Activated CD8-positive, alpha-beta memory T cell treated with anti-CD3 and anti-CD28 coated beads, Interleukin-2, amount 10 ng/mL, durations not matched to agents 7 days and 5 days (primary cell): ENCODE measurements at regions not wholly inside any gene's neighbourhood (a gene's known extent, or its start where the extent isn't known, plus 50 kb on each side); places are given as distances from the start of the nearest gene placed in this dataset.

Experiments used
- ATAC-seq: fragments of 150-1000 bp; cut with Tn5 transposase; one replicate; pipeline ENCODE4 v1.10.0; 2021; ENCODE audit warnings: moderate library complexity
- CTCF ChIA-PET: fragments of 350-600 bp; sonication (Branson Sonifier 250); formaldehyde crosslinking; loops from one replicate; lab custom pipeline; 2021; ENCODE audit warnings: antibody characterized with exemption; lab: Charles Lee
- DNase-seq: peaks from one replicate; pipeline ENCODE4 v3.0.0-alpha.2; 2020
- H3K27ac Mint-ChIP-seq: one replicate; pipeline ENCODE4 v1.8.0; 2021; ENCODE audit warnings: mild to moderate bottlenecking, mixed read lengths
- H3K27me3 Mint-ChIP-seq: one replicate; pipeline ENCODE4 v1.8.0; 2021; ENCODE audit warnings: mixed read lengths
- H3K36me3 Mint-ChIP-seq: one replicate; pipeline ENCODE4 v1.8.0; 2021; ENCODE audit warnings: mild to moderate bottlenecking, mixed read lengths
- H3K4me1 Mint-ChIP-seq: one replicate; pipeline ENCODE4 v1.8.0; 2021; ENCODE audit warnings: mixed read lengths
- H3K4me3 Mint-ChIP-seq: one replicate; pipeline ENCODE4 v1.8.0; 2021; ENCODE audit warnings: mild to moderate bottlenecking, moderate library complexity, mixed read lengths
- H3K9me3 Mint-ChIP-seq: one replicate; pipeline ENCODE4 v1.8.0; 2022; ENCODE audit warnings: low read depth, mixed read lengths

DNA sequence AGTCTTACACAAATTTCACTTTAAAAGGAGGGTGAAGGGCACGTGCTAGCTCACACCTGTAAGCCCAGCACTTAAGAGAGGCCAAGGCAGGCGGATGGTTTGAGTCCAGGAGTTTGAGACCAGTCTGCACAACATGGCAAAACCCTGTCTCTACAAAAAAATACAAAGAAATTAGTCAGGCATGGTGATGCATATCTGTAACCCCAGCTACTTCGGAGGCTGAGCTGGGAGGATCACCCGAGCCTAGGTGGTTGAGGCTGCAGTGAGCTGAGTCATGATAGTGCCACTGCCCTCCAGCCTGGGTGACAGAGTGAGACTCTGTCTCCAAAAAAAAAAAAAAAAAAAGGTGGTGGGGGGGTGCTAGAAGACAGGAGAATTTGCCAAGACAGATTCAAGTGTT lies 237.3 kb upstream of the KLF14 start:
- ATAC-seq (peak; percentile 79), DNase-seq (peak; percentile 85)
- no peaks in the 10 kb centered on the region for H3K27me3 Mint-ChIP-seq
- peaks cover 77% of the 10 kb centered on the region for H3K4me1 Mint-ChIP-seq
- peak overlapping the region; percentile 51 for H3K4me3 Mint-ChIP-seq
- H3K27ac Mint-ChIP-seq, result peak overlapping the region; percentile 88
- peaks cover 50% of the 10 kb centered on the region for H3K36me3 Mint-ChIP-seq
- CTCF ChIA-PET, result interaction anchor here (0.7 to 2.6 kb wide), 10 partner anchors 8 to 140 kb away, joined by 3 to 27 read pairs (median 5); no protein-coding TSS in a partner anchor
- peaks cover 14% of the 10 kb centered on the region for H3K9me3 Mint-ChIP-seq

GRCh38 chr7:130972201-130972600 lies 238.2 kb upstream of the KLF14 start:
- no peaks in the 10 kb centered on the region for H3K27me3 Mint-ChIP-seq
- no peak overlapping the region for H3K4me3 Mint-ChIP-seq

GRCh38 chr7:130973637-130974036 lies 239.6 kb upstream of the KLF14 start:
- no peak for DNase-seq
- H3K9me3 Mint-ChIP-seq, result peaks cover 14% of the 10 kb centered on the region
- H3K4me3 Mint-ChIP-seq, result no peak overlapping the region
- ATAC-seq, result no peak
- CTCF ChIA-PET, result interaction anchor here (0.9 to 1.6 kb wide), 3 partner anchors 9 to 76 kb away, joined by 3 to 4 read pairs (median 3); no protein-coding TSS in a partner anchor
- peaks cover 52% of the 10 kb centered on the region for H3K36me3 Mint-ChIP-seq
- H3K27me3 Mint-ChIP-seq, result no peaks in the 10 kb centered on the region
- peak overlapping the region; percentile 68 for H3K27ac Mint-ChIP-seq
- peaks cover 60% of the 10 kb centered on the region for H3K4me1 Mint-ChIP-seq

More at GRCh38 chr7:130972201-130972600, 238.2 kb upstream of the KLF14 start:
- no peak for DNase-seq
- ATAC-seq, result no peak
- H3K27ac Mint-ChIP-seq, result peak overlapping the region; percentile 21
- peaks cover 52% of the 10 kb centered on the region for H3K36me3 Mint-ChIP-seq
- peaks cover 14% of the 10 kb centered on the region for H3K9me3 Mint-ChIP-seq
- CTCF ChIA-PET, result interaction anchor here (1.3 kb wide), 2 partner anchors 9 to 35 kb away, joined by 6 to 13 read pairs; no protein-coding TSS in a partner anchor
- H3K4me1 Mint-ChIP-seq, result peaks cover 70% of the 10 kb centered on the region

DNA sequence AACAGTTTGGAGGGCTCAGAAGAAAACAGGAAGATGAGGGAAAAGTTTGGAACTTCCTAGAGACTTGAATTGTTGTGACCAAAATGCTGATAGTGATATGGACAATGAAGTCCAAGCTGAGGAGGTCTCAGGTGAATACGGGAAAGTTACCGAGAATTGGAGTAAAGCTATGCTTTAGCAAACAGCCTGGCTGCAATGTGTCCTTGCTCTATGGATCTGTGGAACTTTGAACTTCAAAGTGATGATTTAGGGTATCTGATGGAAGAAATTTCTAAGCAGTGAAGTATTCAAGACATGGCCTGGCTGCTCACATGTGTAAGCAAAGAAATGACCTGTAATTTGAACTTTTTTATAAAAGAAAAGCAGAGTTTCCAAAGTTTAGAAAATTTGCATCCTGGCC lies 240.2 kb upstream of the KLF14 start:
- Mint-ChIP-seq H3K36me3 (peaks cover 53% of the 10 kb centered on the region), H3K27ac (peak overlapping the region; percentile 68), H3K27me3 (no peaks in the 10 kb centered on the region), H3K4me1 (peaks cover 59% of the 10 kb centered on the region), H3K4me3 (no peak overlapping the region), H3K9me3 (peaks cover 14% of the 10 kb centered on the region)
- CTCF ChIA-PET, result interaction anchor here (0.9 to 1.6 kb wide), 4 partner anchors 8 to 77 kb away, joined by 3 to 4 read pairs (median 3); no protein-coding TSS in a partner anchor
- DNase-seq (no peak), ATAC-seq (no peak)

GRCh38 chr7:130974794-130975193 lies 240.8 kb upstream of the KLF14 start:
- no peak overlapping the region for H3K27ac Mint-ChIP-seq
- H3K4me1 Mint-ChIP-seq, result peaks cover 64% of the 10 kb centered on the region
- ATAC-seq (no peak), DNase-seq (no peak)
- no peak overlapping the region for H3K4me3 Mint-ChIP-seq
- peaks cover 55% of the 10 kb centered on the region for H3K36me3 Mint-ChIP-seq
- CTCF ChIA-PET, result interaction anchor here (1.3 to 1.6 kb wide), 3 partner anchors 16 to 78 kb away, joined by 3 to 4 read pairs (median 3); no protein-coding TSS in a partner anchor
- no peaks in the 10 kb centered on the region for H3K27me3 Mint-ChIP-seq
- peaks cover 14% of the 10 kb centered on the region for H3K9me3 Mint-ChIP-seq

- H3K4me3 Mint-ChIP-seq, result no peak overlapping the region
- H3K27me3 Mint-ChIP-seq, result no peaks in the 10 kb centered on the region
- H3K36me3 Mint-ChIP-seq, result peaks cover 52% of the 10 kb centered on the region
- no peak for DNase-seq
- H3K4me1 Mint-ChIP-seq, result peaks cover 62% of the 10 kb centered on the region
- CTCF ChIA-PET, result interaction anchor here (1.3 to 2.4 kb wide), 3 partner anchors 17 to 79 kb away, joined by 3 to 7 read pairs (median 3); no protein-coding TSS in a partner anchor
- peaks cover 14% of the 10 kb centered on the region for H3K9me3 Mint-ChIP-seq
- peak overlapping the region; percentile 52 for H3K27ac Mint-ChIP-seq
- no peak for ATAC-seq
Observed at GRCh38 chr7:130975731-130976130, 241.7 kb upstream of the KLF14 start.

DNA sequence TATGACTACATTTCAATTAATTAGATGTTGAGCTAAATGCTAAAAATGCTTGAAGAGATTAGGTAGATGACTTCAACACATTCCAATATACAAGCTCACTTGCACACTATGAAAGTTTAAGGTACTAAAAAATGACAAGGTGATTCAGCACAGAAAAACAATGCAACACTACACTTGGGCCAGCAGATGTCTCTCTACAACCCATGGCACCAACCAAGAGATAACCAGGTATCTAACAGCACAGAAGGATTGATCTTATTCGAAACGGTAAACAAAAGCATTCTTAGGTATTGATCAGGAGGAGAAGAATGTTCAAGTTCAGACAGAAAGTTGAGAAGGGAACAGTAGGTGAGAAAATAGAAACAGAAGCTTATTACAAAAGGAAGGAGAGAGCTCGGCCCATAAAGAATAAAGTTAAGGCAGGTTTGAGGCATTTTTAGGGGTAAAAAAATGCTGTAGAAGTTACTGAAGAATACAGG lies 248.2 kb upstream of the KLF14 start:
- peaks cover 46% of the 10 kb centered on the region for H3K4me1 Mint-ChIP-seq
- DNase-seq, result no peak

DNA sequence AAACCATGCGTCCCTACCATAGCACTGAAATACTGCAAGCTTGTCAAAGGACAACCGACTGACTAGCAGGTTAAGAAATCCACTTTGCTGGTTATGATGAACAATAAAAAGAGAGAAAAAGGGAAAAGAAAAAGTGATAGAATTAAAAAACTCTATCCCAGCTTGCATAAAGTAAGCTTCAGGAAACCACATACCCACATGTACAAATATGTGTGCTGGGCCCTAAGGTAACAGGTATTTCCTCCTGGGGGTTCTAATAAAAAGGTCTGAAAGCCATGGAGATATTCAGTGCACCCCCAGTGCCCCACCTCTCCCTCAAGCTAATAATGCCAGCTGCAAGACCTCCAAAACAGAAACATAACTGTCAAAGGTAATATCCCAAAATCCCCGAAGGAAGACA lies 248.6 kb upstream of the KLF14 start:
- Mint-ChIP-seq H3K4me3 (no peak overlapping the region), H3K9me3 (no peaks in the 10 kb centered on the region), H3K27ac (no peak overlapping the region), H3K36me3 (peaks cover 10% of the 10 kb centered on the region), H3K27me3 (no peaks in the 10 kb centered on the region), H3K4me1 (peaks cover 48% of the 10 kb centered on the region)
- ATAC-seq (no peak), DNase-seq (no peak)
- CTCF ChIA-PET, result interaction anchor here (0.7 to 5.5 kb wide), 32 partner anchors 9 to 526 kb away, joined by 3 to 54 read pairs (median 6); no protein-coding TSS in a partner anchor

More for the DNA sequence above, 248.2 kb upstream of the KLF14 start:
- no peaks in the 10 kb centered on the region for H3K9me3 Mint-ChIP-seq
- H3K27ac Mint-ChIP-seq, result no peak overlapping the region
- H3K27me3 Mint-ChIP-seq, result no peaks in the 10 kb centered on the region
- CTCF ChIA-PET, result interaction anchor here (0.6 to 5.5 kb wide), 38 partner anchors 8 to 528 kb away, joined by 3 to 54 read pairs (median 5); no protein-coding TSS in a partner anchor
- ATAC-seq, result peak; percentile 78
- peaks cover 12% of the 10 kb centered on the region for H3K36me3 Mint-ChIP-seq
- H3K4me3 Mint-ChIP-seq, result no peak overlapping the region

DNA sequence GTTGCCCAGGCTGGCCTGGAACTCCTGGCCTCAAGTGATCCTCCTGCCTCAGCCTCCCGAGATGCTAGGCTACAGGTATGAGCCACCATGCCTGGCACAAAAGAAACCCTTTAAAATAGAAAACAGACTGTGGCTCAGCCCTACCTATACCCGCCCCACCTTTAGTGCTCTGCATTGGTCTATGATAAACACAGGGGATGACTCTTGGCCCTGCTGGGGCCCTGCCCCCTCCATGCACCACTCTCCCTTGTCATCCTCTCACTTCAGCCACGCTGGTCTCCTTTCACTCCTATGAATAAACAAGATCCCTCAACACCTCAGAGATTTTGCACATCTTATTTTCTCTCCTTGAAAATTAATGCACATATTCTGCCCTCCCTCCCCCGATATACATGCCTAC lies 251.4 kb upstream of the KLF14 start:
- DNase-seq (no peak), ATAC-seq (no peak)
- Mint-ChIP-seq H3K36me3 (peaks cover 9% of the 10 kb centered on the region), H3K27ac (peak overlapping the region; percentile 80), H3K4me3 (no peak overlapping the region), H3K9me3 (no peaks in the 10 kb centered on the region), H3K4me1 (peaks cover 50% of the 10 kb centered on the region), H3K27me3 (no peaks in the 10 kb centered on the region)
- CTCF ChIA-PET, result interaction anchor here (1.1 to 1.5 kb wide), 2 partner anchors 25 to 55 kb away, joined by 3 to 5 read pairs; no protein-coding TSS in a partner anchor

DNA sequence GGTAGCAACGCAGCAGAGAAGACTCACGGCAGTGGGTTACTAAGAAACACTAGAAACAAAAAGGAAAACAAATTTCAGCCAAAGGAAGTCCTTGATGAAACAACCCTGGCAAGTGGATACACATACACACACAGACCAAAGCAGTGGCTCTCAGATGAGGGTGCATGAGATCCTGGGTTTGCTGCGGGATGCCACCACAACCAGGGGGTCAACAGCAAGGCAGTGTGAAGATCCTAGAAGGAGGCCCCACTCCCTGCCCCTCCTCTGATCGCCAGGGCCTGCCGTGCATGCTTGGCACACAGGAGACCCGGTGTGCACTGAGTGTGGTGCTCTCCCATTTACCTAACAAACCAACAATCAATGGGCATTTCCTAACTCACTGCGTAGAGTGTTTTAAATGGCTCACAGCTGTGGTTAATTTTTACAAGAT lies 252.3 kb upstream of the KLF14 start:
- peaks cover 9% of the 10 kb centered on the region for H3K36me3 Mint-ChIP-seq
- peaks cover 55% of the 10 kb centered on the region for H3K4me1 Mint-ChIP-seq
- no peaks in the 10 kb centered on the region for H3K27me3 Mint-ChIP-seq
- ATAC-seq (peak; percentile 50), DNase-seq (no peak)
- peak overlapping the region; percentile 80 for H3K27ac Mint-ChIP-seq
- H3K4me3 Mint-ChIP-seq, result no peak overlapping the region
- CTCF ChIA-PET, result interaction anchor here (1.5 kb wide), 1 partner anchor 26 kb away, joined by 5 read pairs; no protein-coding TSS in a partner anchor
- no peaks in the 10 kb centered on the region for H3K9me3 Mint-ChIP-seq

GRCh38 chr7:130987092-130987491 lies 253.1 kb upstream of the KLF14 start:
- Mint-ChIP-seq H3K4me1 (peaks cover 57% of the 10 kb centered on the region), H3K9me3 (no peaks in the 10 kb centered on the region), H3K27ac (peak overlapping the region; percentile 80), H3K27me3 (no peaks in the 10 kb centered on the region), H3K36me3 (peaks cover 10% of the 10 kb centered on the region), H3K4me3 (no peak overlapping the region)
- CTCF ChIA-PET, result interaction anchor here (1.0 kb wide), 1 partner anchor 20 kb away, joined by 3 read pairs; no protein-coding TSS in a partner anchor
- no peak for DNase-seq
- ATAC-seq, result no peak

DNA sequence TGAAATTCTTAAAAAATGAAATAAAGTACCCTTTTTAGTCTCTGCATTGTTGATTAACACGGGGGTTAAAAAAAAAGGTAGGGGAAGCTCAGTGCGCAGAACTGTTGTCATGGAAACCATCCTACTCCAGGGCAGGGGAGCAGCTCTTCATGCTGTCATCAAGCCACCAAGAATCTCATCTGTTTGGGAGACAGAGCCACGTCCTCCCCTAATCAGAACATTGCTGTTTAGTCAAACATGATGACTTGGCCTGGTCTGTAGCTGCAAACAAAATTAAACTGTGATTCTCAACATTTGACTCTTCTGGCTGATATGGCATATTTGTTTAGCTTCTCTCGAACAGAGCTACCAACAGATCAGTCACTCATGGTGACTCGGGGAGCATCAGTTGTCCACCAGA lies 254.4 kb upstream of the KLF14 start:
- Mint-ChIP-seq H3K4me3 (no peak overlapping the region), H3K27me3 (no peaks in the 10 kb centered on the region), H3K36me3 (peaks cover 10% of the 10 kb centered on the region), H3K4me1 (peaks cover 58% of the 10 kb centered on the region), H3K9me3 (no peaks in the 10 kb centered on the region), H3K27ac (peak overlapping the region; percentile 62)
- DNase-seq, result no peak
- peak; percentile 47 for ATAC-seq
- CTCF ChIA-PET, result interaction anchor here (0.6 to 1.9 kb wide), 9 partner anchors 9 to 91 kb away, joined by 3 to 11 read pairs (median 4); no protein-coding TSS in a partner anchor

DNA sequence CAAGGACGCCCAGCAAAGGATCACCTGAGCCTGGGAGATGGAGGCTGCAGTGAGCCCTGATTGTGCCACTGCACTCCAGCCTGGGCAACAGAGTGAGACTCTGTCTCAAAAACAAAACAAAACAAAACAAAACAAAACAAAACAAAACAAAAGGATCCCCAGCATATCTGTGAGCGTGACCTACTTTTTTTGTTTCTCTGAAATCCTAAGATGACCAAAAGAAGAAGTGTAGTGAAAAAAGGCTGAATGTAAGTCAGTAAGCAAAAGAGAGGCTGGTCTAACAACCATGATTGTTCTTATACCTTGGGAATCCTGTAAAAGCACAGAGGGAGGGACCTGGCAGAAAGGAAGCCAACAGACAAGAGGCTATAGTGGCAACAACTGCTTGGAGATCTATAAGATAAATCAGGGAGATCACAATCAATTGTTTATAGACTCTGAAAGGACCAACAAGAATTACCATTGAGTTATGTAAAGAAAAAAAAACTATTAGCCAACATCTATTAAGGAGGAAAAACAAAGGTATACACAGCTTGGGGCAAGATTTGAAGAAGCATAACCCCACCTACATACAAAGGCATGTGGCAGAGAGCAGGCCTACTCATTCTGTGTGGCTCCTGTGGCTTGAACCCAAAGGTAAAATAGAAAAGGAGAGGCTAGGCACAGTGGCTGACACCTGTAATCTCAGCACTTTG lies 255.2 kb upstream of the KLF14 start:
- ATAC-seq (peak; percentile 14), DNase-seq (no peak)
- Mint-ChIP-seq H3K4me3 (no peak overlapping the region), H3K9me3 (no peaks in the 10 kb centered on the region), H3K27ac (peak overlapping the region; percentile 62), H3K36me3 (peaks cover 10% of the 10 kb centered on the region), H3K27me3 (no peaks in the 10 kb centered on the region), H3K4me1 (peaks cover 62% of the 10 kb centered on the region)
- CTCF ChIA-PET, result interaction anchor here (1.0 to 1.9 kb wide), 8 partner anchors 10 to 92 kb away, joined by 3 to 11 read pairs (median 5); no protein-coding TSS in a partner anchor
